ENCODE measurements at regions not wholly inside any gene's neighbourhood (a gene's known extent, or its start where the extent isn't known, plus 50 kb on each side); places are given as distances from the start of the nearest gene placed in this dataset.

- H3K27ac ChIP-seq (ENCODE audit: insufficient read depth in 1 of 2, low read depth in 1 of 2, low read length in 2 of 2, poor library complexity in 1 of 2, severe bottlenecking in 2 of 2): no peak overlapping the region
- ChIA-PET CTCF (interaction anchor here (1.2 kb wide), 1 partner anchor 17 kb away, joined by 3 read pairs; no protein-coding TSS in a partner anchor), POLR2A (interaction anchor here (0.6 kb wide), 1 partner anchor 34 kb away, joined by 3 read pairs; no protein-coding TSS in a partner anchor)
- peaks cover 0 to 54% (median 21%) of the 10 kb centered on the region in 5 experiments for H3K27me3 ChIP-seq (replicated peaks in 2 of 5; ENCODE audit: control insufficient read depth in 4 of 5, insufficient read depth in 5 of 5, low read length in 4 of 5)
- DNase-seq: no peak
- no peaks in the 10 kb centered on the region for H3K36me3 ChIP-seq (ENCODE audit: control insufficient read depth in 4 of 4, insufficient read depth in 4 of 4, low read length in 3 of 4)
- 10% methylated on average over 3 of the region's 10 CpGs for WGBS (ENCODE audit: insufficient coverage)
- H3K4me1 ChIP-seq (ENCODE audit: control extremely low read depth in 1 of 4, control insufficient read depth in 4 of 4, insufficient read depth in 4 of 4, low read length in 3 of 4): no peaks in the 10 kb centered on the region
- no peaks in the 10 kb centered on the region for H3K9me3 ChIP-seq (ENCODE audit: control extremely low read depth in 1 of 5, control insufficient read depth in 4 of 5, insufficient read depth in 2 of 5, low read depth in 1 of 5, low read length in 4 of 5)
- H3K4me3 ChIP-seq (ENCODE audit: control insufficient read depth in 1 of 7, extremely low read depth in 1 of 7, insufficient read depth in 4 of 7, low read depth in 2 of 7, low read length in 6 of 7): no peak overlapping the region
Measured at GRCh38 chr20:56859801-56860261, 230.7 kb downstream of the TFAP2C start.

DNA sequence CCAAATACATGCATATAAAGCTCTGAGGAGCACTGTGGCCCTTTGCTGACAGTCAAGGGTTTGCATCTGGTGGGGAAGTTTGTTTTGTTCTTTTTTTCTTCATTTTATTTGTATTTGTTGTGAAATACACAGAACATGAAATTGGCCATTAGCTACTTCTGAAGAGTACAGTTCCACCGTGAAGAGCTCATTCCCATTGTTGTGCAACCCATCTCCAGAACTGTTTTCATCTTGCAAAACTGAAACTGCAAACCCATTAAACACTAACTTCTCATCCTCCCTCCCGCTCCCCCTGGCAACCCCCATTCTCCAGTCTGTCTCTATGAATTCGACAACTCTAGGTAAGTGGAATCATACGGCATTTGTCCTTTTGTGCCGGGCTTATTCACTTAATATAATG is 231.3 kb downstream of the TFAP2C start:
- Histone ChIP-seq H3K36me3 (ENCODE audit: control insufficient read depth in 4 of 4, insufficient read depth in 4 of 4, low read length in 3 of 4) (no peaks in the 10 kb centered on the region), H3K27me3 (replicated peaks in 2 of 5; ENCODE audit: control insufficient read depth in 4 of 5, insufficient read depth in 5 of 5, low read length in 4 of 5) (peaks cover 0 to 54% (median 21%) of the 10 kb centered on the region in 5 experiments), H3K4me1 (ENCODE audit: control extremely low read depth in 1 of 4, control insufficient read depth in 4 of 4, insufficient read depth in 4 of 4, low read length in 3 of 4) (no peaks in the 10 kb centered on the region), H3K4me3 (ENCODE audit: control insufficient read depth in 1 of 7, extremely low read depth in 1 of 7, insufficient read depth in 4 of 7, low read depth in 2 of 7, low read length in 6 of 7) (no peak overlapping the region), H3K27ac (ENCODE audit: insufficient read depth in 1 of 2, low read depth in 1 of 2, low read length in 2 of 2, poor library complexity in 1 of 2, severe bottlenecking in 2 of 2) (no peak overlapping the region), H3K9me3 (ENCODE audit: control extremely low read depth in 1 of 5, control insufficient read depth in 4 of 5, insufficient read depth in 2 of 5, low read depth in 1 of 5, low read length in 4 of 5) (no peaks in the 10 kb centered on the region)
- POLR2A ChIA-PET: no interaction called here
- CTCF ChIA-PET: no interaction called here
- no peak for DNase-seq
- WGBS (ENCODE audit: insufficient coverage): 45% methylated on average over 4 of the region's 5 CpGs

GRCh38 chr20:56861590-56861989 is 232.5 kb downstream of the TFAP2C start:
- no peak overlapping the region for H3K4me3 ChIP-seq (ENCODE audit: control insufficient read depth in 1 of 7, extremely low read depth in 1 of 7, insufficient read depth in 4 of 7, low read depth in 2 of 7, low read length in 6 of 7)
- H3K27me3 ChIP-seq (replicated peaks in 2 of 5; ENCODE audit: control insufficient read depth in 4 of 5, insufficient read depth in 5 of 5, low read length in 4 of 5): peaks cover 0 to 54% (median 21%) of the 10 kb centered on the region in 5 experiments
- CTCF ChIA-PET: no interaction called here
- no peaks in the 10 kb centered on the region for H3K4me1 ChIP-seq (ENCODE audit: control extremely low read depth in 1 of 4, control insufficient read depth in 4 of 4, insufficient read depth in 4 of 4, low read length in 3 of 4)
- DNase-seq: no peak
- POLR2A ChIA-PET: no interaction called here
- no peaks in the 10 kb centered on the region for H3K36me3 ChIP-seq (ENCODE audit: control insufficient read depth in 4 of 4, insufficient read depth in 4 of 4, low read length in 3 of 4)
- 33% methylated on average over 6 of the region's 6 CpGs for WGBS (ENCODE audit: insufficient coverage)
- H3K27ac ChIP-seq (ENCODE audit: insufficient read depth in 1 of 2, low read depth in 1 of 2, low read length in 2 of 2, poor library complexity in 1 of 2, severe bottlenecking in 2 of 2): no peak overlapping the region
- H3K9me3 ChIP-seq (ENCODE audit: control extremely low read depth in 1 of 5, control insufficient read depth in 4 of 5, insufficient read depth in 2 of 5, low read depth in 1 of 5, low read length in 4 of 5): no peaks in the 10 kb centered on the region

DNA sequence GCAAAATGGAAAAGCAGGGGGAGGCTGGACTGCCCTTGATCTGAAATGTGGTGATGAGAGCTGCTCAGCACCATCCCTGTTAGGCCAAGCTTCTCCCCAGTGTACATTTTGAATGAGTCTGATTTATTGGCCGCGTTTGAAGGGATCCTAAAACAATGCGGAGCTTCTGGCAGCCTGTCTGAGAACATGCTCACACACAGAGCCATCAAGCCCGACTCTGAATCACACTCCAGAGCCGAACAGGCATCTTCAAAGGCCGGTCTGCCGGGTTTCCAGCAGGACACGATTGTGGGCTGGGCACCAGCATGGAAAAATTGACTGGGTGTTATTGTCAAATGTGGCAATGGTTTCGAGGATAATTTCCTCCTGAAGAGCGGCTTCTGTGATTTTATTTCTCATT is 235.9 kb downstream of the TFAP2C start:
- Histone ChIP-seq H3K4me1 (ENCODE audit: control extremely low read depth in 1 of 4, control insufficient read depth in 4 of 4, insufficient read depth in 4 of 4, low read length in 3 of 4) (no peaks in the 10 kb centered on the region), H3K27ac (ENCODE audit: insufficient read depth in 1 of 2, low read depth in 1 of 2, low read length in 2 of 2, poor library complexity in 1 of 2, severe bottlenecking in 2 of 2) (no peak overlapping the region), H3K9me3 (ENCODE audit: control extremely low read depth in 1 of 5, control insufficient read depth in 4 of 5, insufficient read depth in 2 of 5, low read depth in 1 of 5, low read length in 4 of 5) (peaks cover 0 to 6% (median 2%) of the 10 kb centered on the region in 5 experiments), H3K36me3 (ENCODE audit: control insufficient read depth in 4 of 4, insufficient read depth in 4 of 4, low read length in 3 of 4) (no peaks in the 10 kb centered on the region), H3K4me3 (ENCODE audit: control insufficient read depth in 1 of 7, extremely low read depth in 1 of 7, insufficient read depth in 4 of 7, low read depth in 2 of 7, low read length in 6 of 7) (no peak overlapping the region), H3K27me3 (replicated peaks in 2 of 5; ENCODE audit: control insufficient read depth in 4 of 5, insufficient read depth in 5 of 5, low read length in 4 of 5) (peaks cover 0 to 34% (median 12%) of the 10 kb centered on the region in 5 experiments)
- DNase-seq: no peak
- POLR2A ChIA-PET: no interaction called here
- CTCF ChIA-PET: no interaction called here
- WGBS (ENCODE audit: insufficient coverage): 80% methylated on average over 9 of the region's 10 CpGs

DNA sequence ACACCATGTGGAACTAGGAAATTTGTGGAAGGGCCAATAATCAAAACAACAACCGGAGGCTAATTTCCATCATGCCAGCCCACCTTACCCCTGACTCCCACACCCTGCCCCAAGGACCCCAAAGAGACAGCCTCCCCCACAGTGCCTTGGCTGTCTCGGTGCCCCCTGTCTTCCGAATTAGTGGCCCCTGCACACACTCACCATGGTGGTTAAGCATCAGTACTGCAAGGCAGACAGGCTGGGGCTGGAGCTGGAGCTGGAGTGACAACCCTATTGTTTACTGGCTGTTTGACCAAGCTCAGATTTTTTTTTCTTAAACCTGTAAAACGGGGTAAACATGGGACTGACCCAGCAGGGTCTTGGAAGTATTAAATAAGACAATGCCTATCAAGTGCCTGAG is 238.0 kb downstream of the TFAP2C start:
- H3K9me3 ChIP-seq (ENCODE audit: control extremely low read depth in 1 of 5, control insufficient read depth in 4 of 5, insufficient read depth in 2 of 5, low read depth in 1 of 5, low read length in 4 of 5): peaks cover 0 to 6% (median 2%) of the 10 kb centered on the region in 5 experiments

GRCh38 chr20:56868746-56869145 is 239.6 kb downstream of the TFAP2C start:
- Histone ChIP-seq H3K36me3 (ENCODE audit: control insufficient read depth in 4 of 4, insufficient read depth in 4 of 4, low read length in 3 of 4) (no peaks in the 10 kb centered on the region), H3K4me1 (ENCODE audit: control extremely low read depth in 1 of 4, control insufficient read depth in 4 of 4, insufficient read depth in 4 of 4, low read length in 3 of 4) (no peaks in the 10 kb centered on the region), H3K9me3 (ENCODE audit: control extremely low read depth in 1 of 5, control insufficient read depth in 4 of 5, insufficient read depth in 2 of 5, low read depth in 1 of 5, low read length in 4 of 5) (peaks cover 0 to 9% (median 2%) of the 10 kb centered on the region in 5 experiments), H3K27ac (ENCODE audit: insufficient read depth in 1 of 2, low read depth in 1 of 2, low read length in 2 of 2, poor library complexity in 1 of 2, severe bottlenecking in 2 of 2) (no peak overlapping the region), H3K27me3 (replicated peaks in 2 of 5; ENCODE audit: control insufficient read depth in 4 of 5, insufficient read depth in 5 of 5, low read length in 4 of 5) (peaks cover 0 to 12% (median 0%) of the 10 kb centered on the region in 5 experiments), H3K4me3 (ENCODE audit: control insufficient read depth in 1 of 7, extremely low read depth in 1 of 7, insufficient read depth in 4 of 7, low read depth in 2 of 7, low read length in 6 of 7) (no peak overlapping the region)
- ChIA-PET CTCF (interaction anchor here (0.6 kb wide), 1 partner anchor 230 kb away, joined by 4 read pairs; no protein-coding TSS in a partner anchor), POLR2A (no interaction called here)
- DNase-seq: no peak
- 80% methylated on average over 1 of the region's 4 CpGs for WGBS (ENCODE audit: insufficient coverage)

More for the DNA sequence above, 238.0 kb downstream of the TFAP2C start:
- Histone ChIP-seq H3K4me3 (ENCODE audit: control insufficient read depth in 1 of 7, extremely low read depth in 1 of 7, insufficient read depth in 4 of 7, low read depth in 2 of 7, low read length in 6 of 7) (no peak overlapping the region), H3K27ac (ENCODE audit: insufficient read depth in 1 of 2, low read depth in 1 of 2, low read length in 2 of 2, poor library complexity in 1 of 2, severe bottlenecking in 2 of 2) (no peak overlapping the region), H3K4me1 (ENCODE audit: control extremely low read depth in 1 of 4, control insufficient read depth in 4 of 4, insufficient read depth in 4 of 4, low read length in 3 of 4) (no peaks in the 10 kb centered on the region), H3K27me3 (replicated peaks in 2 of 5; ENCODE audit: control insufficient read depth in 4 of 5, insufficient read depth in 5 of 5, low read length in 4 of 5) (peaks cover 0 to 15% (median 0%) of the 10 kb centered on the region in 5 experiments), H3K36me3 (ENCODE audit: control insufficient read depth in 4 of 4, insufficient read depth in 4 of 4, low read length in 3 of 4) (no peaks in the 10 kb centered on the region)
- CTCF ChIA-PET: no interaction called here
- POLR2A ChIA-PET: no interaction called here
- 96% methylated on average over 3 of the region's 4 CpGs for WGBS (ENCODE audit: insufficient coverage)
- no peak for DNase-seq

DNA sequence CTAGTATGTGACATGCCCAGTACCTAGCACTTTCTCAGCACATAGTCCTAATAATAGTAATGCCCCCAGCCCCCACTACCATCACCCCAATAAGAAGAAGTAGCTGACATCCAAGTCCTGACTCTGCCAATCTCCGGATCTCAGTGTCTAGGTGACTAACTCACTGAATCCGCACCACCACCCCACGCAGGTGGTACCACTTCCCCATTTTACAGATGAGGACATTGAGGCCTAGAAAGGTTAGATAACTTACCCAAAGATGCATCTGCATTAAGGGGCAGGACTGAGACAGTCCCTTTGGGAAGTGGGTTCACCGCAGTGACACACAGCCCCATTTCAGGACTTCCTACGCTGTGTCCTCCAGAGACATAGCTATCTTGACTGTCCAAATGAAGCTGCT is 241.2 kb downstream of the TFAP2C start:
- POLR2A ChIA-PET: no interaction called here
- Histone ChIP-seq H3K9me3 (ENCODE audit: control extremely low read depth in 1 of 5, control insufficient read depth in 4 of 5, insufficient read depth in 2 of 5, low read depth in 1 of 5, low read length in 4 of 5) (peaks cover 0 to 9% (median 2%) of the 10 kb centered on the region in 5 experiments), H3K4me1 (ENCODE audit: control extremely low read depth in 1 of 4, control insufficient read depth in 4 of 4, insufficient read depth in 4 of 4, low read length in 3 of 4) (no peaks in the 10 kb centered on the region), H3K4me3 (ENCODE audit: control insufficient read depth in 1 of 7, extremely low read depth in 1 of 7, insufficient read depth in 4 of 7, low read depth in 2 of 7, low read length in 6 of 7) (no peak overlapping the region), H3K36me3 (ENCODE audit: control insufficient read depth in 4 of 4, insufficient read depth in 4 of 4, low read length in 3 of 4) (no peaks in the 10 kb centered on the region), H3K27ac (ENCODE audit: insufficient read depth in 1 of 2, low read depth in 1 of 2, low read length in 2 of 2, poor library complexity in 1 of 2, severe bottlenecking in 2 of 2) (no peak overlapping the region), H3K27me3 (replicated peaks in 2 of 5; ENCODE audit: control insufficient read depth in 4 of 5, insufficient read depth in 5 of 5, low read length in 4 of 5) (peaks cover 0 to 7% (median 2%) of the 10 kb centered on the region in 5 experiments)
- 90% methylated on average over 5 of the region's 5 CpGs for WGBS (ENCODE audit: insufficient coverage)
- CTCF ChIA-PET: interaction anchor here (0.7 kb wide), 1 partner anchor 159 kb away, joined by 4 read pairs; no protein-coding TSS in a partner anchor
- DNase-seq: no peak

Data from common myeloid progenitor, CD34-positive (primary cell).